C4-2B (cell line): ENCODE measurements at regions not wholly inside any gene's neighbourhood (a gene's known extent, or its start where the extent isn't known, plus 50 kb on each side); places are given as distances from the start of the nearest gene placed in this dataset.

Source experiments
- ZFX ChIP-seq: fragments of 450-650 bp; IDR thresholded peaks from 2 replicates; pipeline ENCODE4 v1.6.1; 2017
- TF ChIP-seq, protein P1 (sequence below): fragments of 450-650 bp; conservative IDR thresholded peaks from 2 replicates; pipeline ENCODE4 v1.5.1; 2017; ENCODE audit warnings: mild to moderate bottlenecking

DNA sequence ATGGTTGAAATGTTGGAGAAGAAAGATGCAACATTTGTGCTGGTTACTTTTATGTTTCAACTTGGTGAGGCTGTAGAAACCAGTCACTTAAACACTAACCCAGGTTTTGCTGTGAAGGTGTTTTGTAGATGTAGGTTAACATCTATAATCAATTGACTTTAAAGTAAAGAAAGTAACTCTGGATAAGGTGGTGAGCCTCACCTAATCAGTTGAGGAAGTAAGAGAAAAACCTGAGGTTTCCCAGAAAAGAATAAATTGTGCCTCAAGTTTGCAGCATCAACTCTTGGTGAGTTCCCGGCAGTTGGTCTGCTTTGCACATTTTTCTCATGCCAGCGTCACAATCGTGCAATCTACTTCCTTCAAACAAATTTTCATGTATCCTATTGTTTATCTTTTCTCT lies 673.4 kb downstream of the QKI start:
- TF ChIP-seq, protein P1, sequence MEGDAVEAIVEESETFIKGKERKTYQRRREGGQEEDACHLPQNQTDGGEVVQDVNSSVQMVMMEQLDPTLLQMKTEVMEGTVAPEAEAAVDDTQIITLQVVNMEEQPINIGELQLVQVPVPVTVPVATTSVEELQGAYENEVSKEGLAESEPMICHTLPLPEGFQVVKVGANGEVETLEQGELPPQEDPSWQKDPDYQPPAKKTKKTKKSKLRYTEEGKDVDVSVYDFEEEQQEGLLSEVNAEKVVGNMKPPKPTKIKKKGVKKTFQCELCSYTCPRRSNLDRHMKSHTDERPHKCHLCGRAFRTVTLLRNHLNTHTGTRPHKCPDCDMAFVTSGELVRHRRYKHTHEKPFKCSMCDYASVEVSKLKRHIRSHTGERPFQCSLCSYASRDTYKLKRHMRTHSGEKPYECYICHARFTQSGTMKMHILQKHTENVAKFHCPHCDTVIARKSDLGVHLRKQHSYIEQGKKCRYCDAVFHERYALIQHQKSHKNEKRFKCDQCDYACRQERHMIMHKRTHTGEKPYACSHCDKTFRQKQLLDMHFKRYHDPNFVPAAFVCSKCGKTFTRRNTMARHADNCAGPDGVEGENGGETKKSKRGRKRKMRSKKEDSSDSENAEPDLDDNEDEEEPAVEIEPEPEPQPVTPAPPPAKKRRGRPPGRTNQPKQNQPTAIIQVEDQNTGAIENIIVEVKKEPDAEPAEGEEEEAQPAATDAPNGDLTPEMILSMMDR = no peak
- TF ChIP-seq ZFX = no peak
